ENCODE measurements at regions not wholly inside any gene's neighbourhood (a gene's known extent, or its start where the extent isn't known, plus 50 kb on each side); places are given as distances from the start of the nearest gene placed in this dataset. TPM values are rescaled to one million over a fixed set of nuclear protein-coding genes. Genes with fewer than 3 reads are reported as not detected.

GRCh38 chr14:76927971-76928700, 100.4 kb downstream of the IRF2BPL start:
- DNase-seq (ENCODE audit: low spot score): no peak

- DNase-seq (ENCODE audit: low spot score): no peak
Measured at GRCh38 chr14:76926521-76927251, 100.5 kb downstream of the LRRC74A start.

DNA sequence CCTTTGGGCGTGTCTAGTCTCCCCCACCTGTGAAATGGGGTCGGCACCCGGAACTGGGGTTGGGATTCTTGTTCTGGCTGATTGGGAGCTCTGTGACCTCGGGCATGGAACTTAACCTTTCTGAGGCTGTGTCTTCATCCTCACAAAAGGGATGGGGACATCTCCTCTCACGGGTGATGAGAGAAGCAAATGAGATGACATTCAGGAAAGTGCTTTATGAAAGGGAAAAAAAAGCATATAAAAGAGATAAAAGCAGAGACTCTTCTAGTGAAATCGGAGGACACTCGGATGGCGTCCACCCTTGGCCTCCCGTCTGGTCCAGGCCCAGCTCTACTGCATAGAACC, 98.9 kb downstream of the LRRC74A start:
- no peak for DNase-seq (ENCODE audit: low spot score)

GRCh38 chr14:76924371-76925096, 98.3 kb downstream of the LRRC74A start:
- no peak for DNase-seq (ENCODE audit: low spot score)

- no peak for DNase-seq (ENCODE audit: low spot score)
Measured at GRCh38 chr14:76923431-76924370, 97.5 kb downstream of the LRRC74A start.

GRCh38 chr14:76922584-76922983, 96.4 kb downstream of the LRRC74A start:
- DNase-seq (ENCODE audit: low spot score): no peak

- no peak for DNase-seq (ENCODE audit: low spot score)
Measured at GRCh38 chr14:76922092-76922491, 95.9 kb downstream of the LRRC74A start.

DNA sequence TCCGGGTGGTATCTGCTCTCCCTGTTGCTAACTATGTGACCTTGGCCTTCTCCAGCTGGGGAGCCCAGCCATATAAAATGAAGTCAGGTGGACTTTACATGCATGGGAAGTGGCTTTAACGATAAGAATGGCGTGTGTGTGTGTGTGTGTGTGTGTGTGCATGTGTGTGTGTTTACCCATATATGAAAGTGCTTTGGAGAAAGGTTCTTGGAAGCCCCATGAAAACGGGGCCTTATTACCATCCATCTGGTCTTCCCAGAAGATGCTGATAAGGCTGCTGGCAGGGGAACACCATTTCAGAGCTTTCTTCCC, 94.8 kb downstream of the LRRC74A start:
- DNase-seq (ENCODE audit: low spot score): no peak

GRCh38 chr14:76920331-76921087, 94.3 kb downstream of the LRRC74A start:
- DNase-seq (ENCODE audit: low spot score): no peak

GRCh38 chr14:76919431-76920330, 93.5 kb downstream of the LRRC74A start:
- DNase-seq (ENCODE audit: low spot score): peak; percentile 31

Small RNA genes lying in the stretch of these regions (small RNA-seq; reads per million reads assigned to genes)
- gene RN7SL356P: not detected

Measured in HT-29 (cell line).